ENCODE measurements at regions not wholly inside any gene's neighbourhood (a gene's known extent, or its start where the extent isn't known, plus 50 kb on each side); places are given as distances from the start of the nearest gene placed in this dataset.

GRCh38 chr2:220994846-220995245 lies 577.3 kb downstream of the EPHA4 start:
- H3K4me3 Mint-ChIP-seq = no peak overlapping the region
- H3K9me3 Mint-ChIP-seq = no peaks in the 10 kb centered on the region

DNA sequence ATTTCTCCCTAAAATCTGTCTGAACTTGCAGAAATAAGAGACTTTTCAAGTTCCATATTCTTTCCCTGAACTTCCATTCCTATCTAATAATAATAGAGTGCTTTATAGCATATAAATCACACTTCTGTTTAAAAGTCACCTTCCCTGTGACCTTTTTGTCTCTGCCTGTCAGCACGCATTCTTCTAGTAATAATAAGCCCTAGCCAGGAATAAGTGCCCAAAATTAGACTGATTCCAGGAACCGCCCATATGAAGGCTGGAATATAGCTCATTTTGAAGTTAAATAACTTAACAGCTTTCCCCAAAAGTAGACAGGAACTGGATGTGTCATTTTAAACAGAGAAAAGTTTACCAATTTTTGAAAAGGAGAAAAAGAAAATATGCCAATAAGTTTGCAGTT lies 576.5 kb downstream of the EPHA4 start:
- H3K4me3 Mint-ChIP-seq = no peak overlapping the region
- no peaks in the 10 kb centered on the region for H3K36me3 Mint-ChIP-seq (ENCODE audit: low read depth)
- no peaks in the 10 kb centered on the region for H3K9me3 Mint-ChIP-seq
- H3K4me1 Mint-ChIP-seq (ENCODE audit: low read depth) = no peaks in the 10 kb centered on the region
- peaks cover 8% of the 10 kb centered on the region for H3K27me3 Mint-ChIP-seq
- no peak overlapping the region for H3K27ac Mint-ChIP-seq
- DNase-seq = no peak

More at GRCh38 chr2:220994846-220995245, 577.3 kb downstream of the EPHA4 start:
- H3K36me3 Mint-ChIP-seq (ENCODE audit: low read depth) = no peaks in the 10 kb centered on the region
- H3K27ac Mint-ChIP-seq = no peak overlapping the region
- H3K27me3 Mint-ChIP-seq = peaks cover 8% of the 10 kb centered on the region
- no peak for DNase-seq
- H3K4me1 Mint-ChIP-seq (ENCODE audit: low read depth) = no peaks in the 10 kb centered on the region

DNA sequence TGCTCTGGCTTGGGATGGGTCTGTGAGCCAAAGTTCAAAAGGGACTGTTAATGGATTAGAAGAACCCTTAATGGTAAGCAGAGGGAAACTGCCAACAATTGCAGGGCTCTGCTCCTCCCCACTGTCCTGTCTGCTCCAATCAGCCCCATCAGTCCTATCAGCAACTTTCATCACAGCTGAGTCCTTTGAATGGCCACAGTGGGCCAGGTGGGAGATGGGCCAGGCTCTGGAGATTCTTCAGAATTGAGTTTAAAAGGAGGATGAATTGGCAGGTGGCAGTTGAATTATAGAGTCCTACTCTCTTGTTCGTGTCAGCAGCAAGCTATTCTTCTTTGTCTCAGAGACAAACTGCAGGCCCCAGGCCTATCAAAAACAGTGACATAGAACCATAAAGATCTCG lies 573.9 kb downstream of the EPHA4 start:
- Mint-ChIP-seq H3K4me3 (no peak overlapping the region), H3K9me3 (no peaks in the 10 kb centered on the region), H3K27me3 (peaks cover 3% of the 10 kb centered on the region), H3K4me1 (ENCODE audit: low read depth) (no peaks in the 10 kb centered on the region), H3K36me3 (ENCODE audit: low read depth) (no peaks in the 10 kb centered on the region), H3K27ac (no peak overlapping the region)
- no peak for DNase-seq

- H3K36me3 Mint-ChIP-seq (ENCODE audit: low read depth) = no peaks in the 10 kb centered on the region
- no peaks in the 10 kb centered on the region for H3K9me3 Mint-ChIP-seq
- H3K4me1 Mint-ChIP-seq (ENCODE audit: low read depth) = no peaks in the 10 kb centered on the region
- H3K27me3 Mint-ChIP-seq = no peaks in the 10 kb centered on the region
- H3K27ac Mint-ChIP-seq = no peak overlapping the region
- no peak overlapping the region for H3K4me3 Mint-ChIP-seq
- no peak for DNase-seq
Measured at GRCh38 chr2:220999356-220999755, 572.7 kb downstream of the EPHA4 start.

DNA sequence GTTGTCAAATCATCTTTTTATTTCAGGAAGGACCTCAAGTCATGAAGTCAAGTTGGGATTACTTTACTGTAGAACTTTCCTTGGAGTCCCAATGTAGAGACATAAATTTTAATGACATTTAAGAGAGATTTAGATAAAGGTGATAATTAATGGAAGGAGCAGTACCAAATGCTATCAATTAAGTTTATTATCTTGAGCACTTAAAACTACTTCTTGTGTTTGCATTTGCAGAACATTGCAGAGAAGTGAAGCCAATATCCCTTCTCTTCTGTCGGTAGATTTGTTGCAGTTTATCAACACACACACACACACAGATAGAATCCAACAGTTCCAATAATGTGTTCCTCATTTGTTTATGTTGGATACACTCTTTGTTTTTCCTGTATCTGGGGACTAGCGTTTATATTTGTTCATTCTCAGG lies 570.7 kb downstream of the EPHA4 start:
- Mint-ChIP-seq H3K4me1 (ENCODE audit: low read depth) (no peaks in the 10 kb centered on the region), H3K36me3 (ENCODE audit: low read depth) (no peaks in the 10 kb centered on the region), H3K4me3 (no peak overlapping the region)

GRCh38 chr2:221002101-221002685 lies 569.9 kb downstream of the EPHA4 start:
- no peaks in the 10 kb centered on the region for H3K27me3 Mint-ChIP-seq
- DNase-seq = no peak
- H3K4me1 Mint-ChIP-seq (ENCODE audit: low read depth) = no peaks in the 10 kb centered on the region
- H3K27ac Mint-ChIP-seq = no peak overlapping the region
- no peaks in the 10 kb centered on the region for H3K9me3 Mint-ChIP-seq
- H3K36me3 Mint-ChIP-seq (ENCODE audit: low read depth) = no peaks in the 10 kb centered on the region
- H3K4me3 Mint-ChIP-seq = no peak overlapping the region

More for the DNA sequence above, 570.7 kb downstream of the EPHA4 start:
- no peak for DNase-seq
- Mint-ChIP-seq H3K9me3 (no peaks in the 10 kb centered on the region), H3K27me3 (no peaks in the 10 kb centered on the region), H3K27ac (no peak overlapping the region)

- H3K4me3 Mint-ChIP-seq = no peak overlapping the region
- no peaks in the 10 kb centered on the region for H3K9me3 Mint-ChIP-seq
- H3K4me1 Mint-ChIP-seq (ENCODE audit: low read depth) = no peaks in the 10 kb centered on the region
- H3K27ac Mint-ChIP-seq = no peak overlapping the region
- H3K36me3 Mint-ChIP-seq (ENCODE audit: low read depth) = no peaks in the 10 kb centered on the region
- no peaks in the 10 kb centered on the region for H3K27me3 Mint-ChIP-seq
- DNase-seq = no peak
Measured at GRCh38 chr2:221005338-221005737, 566.8 kb downstream of the EPHA4 start.

DNA sequence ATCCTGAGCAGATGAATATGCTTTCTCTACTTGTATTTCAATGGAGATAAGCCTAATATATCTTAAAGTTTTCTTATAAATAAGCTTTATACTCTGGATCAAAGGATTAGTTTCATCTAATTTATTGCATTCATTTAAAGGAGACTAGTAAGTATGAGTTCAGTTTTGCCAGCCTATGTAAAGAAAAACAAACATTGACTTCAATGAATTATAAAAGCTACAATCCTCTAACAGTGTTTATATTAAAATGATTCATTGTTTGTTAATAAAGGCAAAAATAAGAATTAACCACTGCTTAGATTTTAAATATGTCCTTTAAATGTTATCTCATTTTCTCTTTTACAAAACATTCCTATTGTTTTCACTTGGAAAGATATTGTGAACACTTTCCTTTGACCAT lies 566.0 kb downstream of the EPHA4 start:
- Mint-ChIP-seq H3K36me3 (ENCODE audit: low read depth) (no peaks in the 10 kb centered on the region), H3K4me3 (no peak overlapping the region), H3K9me3 (no peaks in the 10 kb centered on the region), H3K4me1 (ENCODE audit: low read depth) (no peaks in the 10 kb centered on the region), H3K27ac (no peak overlapping the region), H3K27me3 (no peaks in the 10 kb centered on the region)
- DNase-seq = no peak

DNA sequence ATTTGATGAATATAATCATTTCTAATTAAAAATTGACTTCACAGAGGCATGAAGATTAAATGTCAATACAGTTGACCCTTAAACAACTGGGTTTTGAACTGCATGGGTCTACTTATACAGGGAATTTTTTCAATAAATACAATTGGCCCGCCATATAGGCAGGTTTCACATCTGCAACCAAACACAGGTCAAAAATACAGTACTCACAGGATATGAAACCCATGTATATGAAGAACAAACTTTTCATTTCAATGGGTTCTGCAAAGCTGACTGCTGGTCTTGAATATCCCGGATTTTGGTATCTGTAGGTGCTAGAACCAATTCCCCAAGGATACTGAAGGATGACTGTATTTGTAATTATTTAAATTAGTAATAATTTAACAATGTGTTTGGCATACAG lies 555.6 kb downstream of the EPHA4 start:
- Mint-ChIP-seq H3K4me1 (ENCODE audit: low read depth) (peaks cover 2% of the 10 kb centered on the region), H3K4me3 (no peak overlapping the region), H3K36me3 (ENCODE audit: low read depth) (no peaks in the 10 kb centered on the region), H3K9me3 (no peaks in the 10 kb centered on the region), H3K27me3 (no peaks in the 10 kb centered on the region), H3K27ac (no peak overlapping the region)
- no peak for DNase-seq

GRCh38 chr2:221018262-221018661 lies 553.8 kb downstream of the EPHA4 start:
- Mint-ChIP-seq H3K27me3 (no peaks in the 10 kb centered on the region), H3K36me3 (ENCODE audit: low read depth) (no peaks in the 10 kb centered on the region), H3K4me3 (no peak overlapping the region), H3K9me3 (no peaks in the 10 kb centered on the region), H3K4me1 (ENCODE audit: low read depth) (peaks cover 2% of the 10 kb centered on the region), H3K27ac (no peak overlapping the region)
- DNase-seq = no peak

DNA sequence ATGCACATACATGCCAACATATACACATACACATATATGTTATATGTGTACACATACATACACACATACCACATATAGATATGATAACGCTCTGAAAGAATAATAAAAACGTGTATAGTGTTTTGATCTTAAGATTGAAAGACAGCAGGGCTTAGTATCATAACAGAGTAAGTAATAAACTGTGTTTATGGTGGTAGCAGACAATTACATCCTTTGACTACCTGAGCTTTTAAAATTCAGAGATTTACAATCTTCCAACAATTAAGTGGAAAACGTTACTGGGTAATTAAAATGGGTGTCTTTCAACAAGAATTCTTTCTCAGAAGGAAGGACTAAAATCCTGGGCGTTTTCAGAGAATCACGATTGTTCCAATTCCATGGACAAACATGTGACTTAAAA lies 552.4 kb downstream of the EPHA4 start:
- Mint-ChIP-seq H3K4me3 (no peak overlapping the region), H3K9me3 (no peaks in the 10 kb centered on the region), H3K4me1 (ENCODE audit: low read depth) (no peaks in the 10 kb centered on the region), H3K27ac (no peak overlapping the region), H3K27me3 (no peaks in the 10 kb centered on the region), H3K36me3 (ENCODE audit: low read depth) (no peaks in the 10 kb centered on the region)
- no peak for DNase-seq

GRCh38 chr2:221022554-221022953 lies 549.5 kb downstream of the EPHA4 start:
- Mint-ChIP-seq H3K27ac (no peak overlapping the region), H3K36me3 (ENCODE audit: low read depth) (no peaks in the 10 kb centered on the region), H3K9me3 (no peaks in the 10 kb centered on the region), H3K4me1 (ENCODE audit: low read depth) (peaks cover 4% of the 10 kb centered on the region), H3K27me3 (no peaks in the 10 kb centered on the region), H3K4me3 (no peak overlapping the region)
- DNase-seq = no peak

DNA sequence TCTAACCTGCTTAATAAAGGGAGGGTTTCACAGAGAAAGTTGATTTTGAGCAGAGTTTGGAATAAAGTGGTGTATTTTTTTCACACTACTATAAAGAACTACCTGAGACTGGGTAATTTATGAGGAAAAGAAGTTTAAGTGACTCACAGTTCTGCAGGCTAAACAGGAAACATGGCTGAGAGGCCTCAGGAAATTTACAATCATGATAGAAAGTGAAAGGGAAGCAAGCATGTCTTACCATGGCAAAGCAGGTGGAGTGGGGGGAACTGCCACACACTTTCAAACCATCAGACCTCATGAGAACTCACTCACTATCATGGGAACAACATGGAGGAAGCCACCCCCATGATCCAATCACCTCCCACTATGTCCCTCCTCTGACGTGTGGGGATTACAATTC lies 546.7 kb downstream of the EPHA4 start:
- no peaks in the 10 kb centered on the region for H3K9me3 Mint-ChIP-seq
- H3K27me3 Mint-ChIP-seq = no peaks in the 10 kb centered on the region
- peaks cover 4% of the 10 kb centered on the region for H3K4me1 Mint-ChIP-seq (ENCODE audit: low read depth)
- DNase-seq = no peak
- H3K27ac Mint-ChIP-seq = no peak overlapping the region
- no peak overlapping the region for H3K4me3 Mint-ChIP-seq
- H3K36me3 Mint-ChIP-seq (ENCODE audit: low read depth) = no peaks in the 10 kb centered on the region

GRCh38 chr2:221034026-221034701 lies 537.9 kb downstream of the EPHA4 start:
- peaks cover 9% of the 10 kb centered on the region for H3K27me3 Mint-ChIP-seq
- no peaks in the 10 kb centered on the region for H3K4me1 Mint-ChIP-seq (ENCODE audit: low read depth)
- no peak overlapping the region for H3K4me3 Mint-ChIP-seq
- H3K9me3 Mint-ChIP-seq = no peaks in the 10 kb centered on the region
- no peak for DNase-seq
- no peak overlapping the region for H3K27ac Mint-ChIP-seq
- no peaks in the 10 kb centered on the region for H3K36me3 Mint-ChIP-seq (ENCODE audit: low read depth)

DNA sequence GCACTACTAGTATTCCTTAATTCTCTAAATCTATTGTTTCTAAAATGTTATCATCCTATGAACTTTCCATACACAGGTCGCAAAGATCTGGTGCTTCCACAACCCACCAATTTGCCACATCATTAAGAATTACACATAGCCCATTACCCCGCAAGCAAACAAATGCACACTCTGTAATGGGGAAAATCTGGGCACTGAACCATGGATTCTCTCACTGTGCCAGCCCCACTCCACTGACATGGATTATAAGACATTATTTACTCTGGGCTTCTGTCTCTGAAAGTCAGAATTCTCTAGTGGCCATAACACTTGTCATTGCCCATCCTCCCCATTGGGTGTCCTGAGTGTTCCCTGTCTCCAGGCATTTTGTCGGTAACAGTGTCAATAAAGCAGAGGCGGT lies 537.1 kb downstream of the EPHA4 start:
- peaks cover 9% of the 10 kb centered on the region for H3K27me3 Mint-ChIP-seq
- H3K4me3 Mint-ChIP-seq = no peak overlapping the region
- H3K27ac Mint-ChIP-seq = no peak overlapping the region
- no peaks in the 10 kb centered on the region for H3K36me3 Mint-ChIP-seq (ENCODE audit: low read depth)
- no peaks in the 10 kb centered on the region for H3K4me1 Mint-ChIP-seq (ENCODE audit: low read depth)
- no peak for DNase-seq
- no peaks in the 10 kb centered on the region for H3K9me3 Mint-ChIP-seq

All from activated T-cell treated with anti-CD3 and anti-CD28 coated beads, Interleukin-2, amount 50 U/mL, for 24 hours (primary cell).